ENCODE measurements at regions not wholly inside any gene's neighbourhood (a gene's known extent, or its start where the extent isn't known, plus 50 kb on each side); places are given as distances from the start of the nearest gene placed in this dataset.
"Not testable (repeated sequence)": the region's sequence is repeated elsewhere in the genome, so short reads cannot be mapped to it uniquely, and the experiment has no call there.

- no peak for DNase-seq (ENCODE audit: low spot score)
Measured at GRCh38 chrY:9118704-9119103, 218.6 kb upstream of the TSPY4 start.

- DNase-seq (ENCODE audit: low spot score): no peak
Measured at GRCh38 chrY:9124623-9125022, 212.6 kb upstream of the TSPY4 start.

GRCh38 chrY:9126545-9126944 lies 210.7 kb upstream of the TSPY4 start:
- no peak for DNase-seq (ENCODE audit: low spot score)

- not testable (repeated sequence) for DNase-seq (ENCODE audit: low spot score)
Measured at GRCh38 chrY:9143366-9143765, 193.9 kb upstream of the TSPY4 start.

- not testable (repeated sequence) for DNase-seq (ENCODE audit: low spot score)
Measured at GRCh38 chrY:9154552-9154951, 182.7 kb upstream of the TSPY4 start.

GRCh38 chrY:9155721-9156120 lies 181.5 kb upstream of the TSPY4 start:
- no peak for DNase-seq (ENCODE audit: low spot score)

GRCh38 chrY:9158616-9159015 lies 178.6 kb upstream of the TSPY4 start:
- DNase-seq (ENCODE audit: low spot score): no peak

GRCh38 chrY:9160331-9160730 lies 176.9 kb upstream of the TSPY4 start:
- DNase-seq (ENCODE audit: low spot score): not testable (repeated sequence)

GRCh38 chrY:9160976-9161375 lies 176.3 kb upstream of the TSPY4 start:
- not testable (repeated sequence) for DNase-seq (ENCODE audit: low spot score)

- DNase-seq (ENCODE audit: low spot score): not testable (repeated sequence)
Measured at GRCh38 chrY:9161990-9162389, 175.3 kb upstream of the TSPY4 start.

- not testable (repeated sequence) for DNase-seq (ENCODE audit: low spot score)
Measured at GRCh38 chrY:9162424-9162823, 174.8 kb upstream of the TSPY4 start.

GRCh38 chrY:9177641-9178040 lies 159.6 kb upstream of the TSPY4 start:
- DNase-seq (ENCODE audit: low spot score): not testable (repeated sequence)

GRCh38 chrY:9184827-9185226 lies 152.4 kb upstream of the TSPY4 start:
- not testable (repeated sequence) for DNase-seq (ENCODE audit: low spot score)

GRCh38 chrY:9207082-9207481 lies 130.2 kb upstream of the TSPY4 start:
- DNase-seq (ENCODE audit: low spot score): not testable (repeated sequence)

- no peak for DNase-seq (ENCODE audit: low spot score)
Measured at GRCh38 chrY:9226409-9226808, 110.9 kb upstream of the TSPY4 start.

- no peak for DNase-seq (ENCODE audit: low spot score)
Measured at GRCh38 chrY:9257255-9257654, 80.0 kb upstream of the TSPY4 start.

GRCh38 chrY:9257725-9258124 lies 79.5 kb upstream of the TSPY4 start:
- no peak for DNase-seq (ENCODE audit: low spot score)

GRCh38 chrY:9259368-9259767 lies 77.9 kb upstream of the TSPY4 start:
- peak; percentile 52 for DNase-seq (ENCODE audit: low spot score)

GRCh38 chrY:9260426-9260825 lies 76.8 kb upstream of the TSPY4 start:
- no peak for DNase-seq (ENCODE audit: low spot score)

GRCh38 chrY:9265551-9265950 lies 71.7 kb upstream of the TSPY4 start:
- no peak for DNase-seq (ENCODE audit: low spot score)

- not testable (repeated sequence) for DNase-seq (ENCODE audit: low spot score)
Measured at GRCh38 chrY:9270351-9270750, 66.9 kb upstream of the TSPY4 start.

- peak; percentile 2 for DNase-seq (ENCODE audit: low spot score)
Measured at GRCh38 chrY:9272847-9273246, 64.4 kb upstream of the TSPY4 start.

GRCh38 chrY:9278842-9279241 lies 58.4 kb upstream of the TSPY4 start:
- DNase-seq (ENCODE audit: low spot score): not testable (repeated sequence)
